ENCODE measurements at regions not wholly inside any gene's neighbourhood (a gene's known extent, or its start where the extent isn't known, plus 50 kb on each side); places are given as distances from the start of the nearest gene placed in this dataset.

DNA sequence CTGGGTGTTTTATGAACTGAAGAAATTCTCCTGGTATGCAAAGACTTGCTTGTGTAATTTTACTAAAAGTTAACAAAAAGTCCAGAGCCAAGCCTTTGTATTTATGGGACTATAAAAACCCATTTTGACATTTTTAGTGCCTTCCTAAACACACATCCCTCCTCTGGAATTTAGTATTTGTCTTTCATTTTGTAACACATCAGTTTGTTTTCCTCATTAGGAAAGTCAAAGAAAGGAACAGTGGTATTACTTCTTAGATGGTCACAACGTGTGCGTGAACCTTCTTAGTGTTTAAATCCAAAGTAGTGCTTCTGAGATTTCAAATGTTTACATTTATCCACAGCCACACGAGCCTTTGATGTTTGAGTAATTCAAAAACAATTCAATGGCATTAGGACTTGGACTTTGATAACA, 103.2 kb upstream of the TMEM106B start:
- Histone ChIP-seq H3F3A (ENCODE audit: control insufficient read depth, insufficient read depth) (no peaks in the 10 kb centered on the region), H3K4me3 (ENCODE audit: low read length) (no peak overlapping the region), H4K20me1 (ENCODE audit: control insufficient read depth, insufficient read depth, low read depth, low read length) (no peaks in the 10 kb centered on the region), H3K9me3 (ENCODE audit: control insufficient read depth, insufficient read depth, low read length) (no peaks in the 10 kb centered on the region), H3K27me3 (ENCODE audit: control insufficient read depth, low read length) (no peaks in the 10 kb centered on the region), H3K36me3 (ENCODE audit: control insufficient read depth, low read length) (no peaks in the 10 kb centered on the region), H3K4me2 (ENCODE audit: low read length) (no peak overlapping the region), H3K79me2 (ENCODE audit: control insufficient read depth, low read length) (no peaks in the 10 kb centered on the region), H3K9me2 (replicated peaks; ENCODE audit: control insufficient read depth, low read length) (no peaks in the 10 kb centered on the region), H3K4me1 (ENCODE audit: control insufficient read depth, low read length) (no peaks in the 10 kb centered on the region), H3K27ac (ENCODE audit: low read depth, low read length) (no peak overlapping the region)
- TF ChIP-seq EZH2phosphoT487 (IDR thresholded peaks at IDR 0.05; ENCODE audit: borderline replicate concordance, low read length) = no peak
- TF ChIP-seq, protein P1, sequence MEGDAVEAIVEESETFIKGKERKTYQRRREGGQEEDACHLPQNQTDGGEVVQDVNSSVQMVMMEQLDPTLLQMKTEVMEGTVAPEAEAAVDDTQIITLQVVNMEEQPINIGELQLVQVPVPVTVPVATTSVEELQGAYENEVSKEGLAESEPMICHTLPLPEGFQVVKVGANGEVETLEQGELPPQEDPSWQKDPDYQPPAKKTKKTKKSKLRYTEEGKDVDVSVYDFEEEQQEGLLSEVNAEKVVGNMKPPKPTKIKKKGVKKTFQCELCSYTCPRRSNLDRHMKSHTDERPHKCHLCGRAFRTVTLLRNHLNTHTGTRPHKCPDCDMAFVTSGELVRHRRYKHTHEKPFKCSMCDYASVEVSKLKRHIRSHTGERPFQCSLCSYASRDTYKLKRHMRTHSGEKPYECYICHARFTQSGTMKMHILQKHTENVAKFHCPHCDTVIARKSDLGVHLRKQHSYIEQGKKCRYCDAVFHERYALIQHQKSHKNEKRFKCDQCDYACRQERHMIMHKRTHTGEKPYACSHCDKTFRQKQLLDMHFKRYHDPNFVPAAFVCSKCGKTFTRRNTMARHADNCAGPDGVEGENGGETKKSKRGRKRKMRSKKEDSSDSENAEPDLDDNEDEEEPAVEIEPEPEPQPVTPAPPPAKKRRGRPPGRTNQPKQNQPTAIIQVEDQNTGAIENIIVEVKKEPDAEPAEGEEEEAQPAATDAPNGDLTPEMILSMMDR (IDR thresholded peaks at IDR 0.05; ENCODE audit: low read depth, low read length, poor library complexity, severe bottlenecking) = no peak

DNA sequence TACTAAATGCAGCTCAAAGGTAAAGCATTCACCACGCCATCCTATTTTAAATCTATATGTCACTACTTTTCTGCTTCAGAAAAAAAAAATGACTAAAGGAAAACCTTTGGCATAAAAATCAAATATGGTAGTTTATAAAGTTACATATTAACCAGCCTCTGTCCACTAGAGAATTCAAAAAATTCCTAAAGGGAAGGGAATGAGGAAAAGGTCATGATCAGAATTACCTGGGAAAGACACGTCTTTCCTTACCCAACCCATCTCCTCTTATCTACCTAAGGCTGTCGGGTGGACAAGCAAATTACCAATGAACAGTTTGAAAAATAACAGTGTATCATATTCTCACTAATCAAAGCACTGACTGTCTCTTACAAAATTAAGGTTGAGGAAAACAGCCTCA, 100.7 kb upstream of the TMEM106B start:
- Histone ChIP-seq H3K36me3 (ENCODE audit: control insufficient read depth, low read length) (no peaks in the 10 kb centered on the region), H3K79me2 (ENCODE audit: control insufficient read depth, low read length) (no peaks in the 10 kb centered on the region), H3K9me3 (ENCODE audit: control insufficient read depth, insufficient read depth, low read length) (no peaks in the 10 kb centered on the region), H3K27ac (ENCODE audit: low read depth, low read length) (no peak overlapping the region), H3K4me3 (ENCODE audit: low read length) (no peak overlapping the region), H3K9me2 (replicated peaks; ENCODE audit: control insufficient read depth, low read length) (no peaks in the 10 kb centered on the region), H3F3A (ENCODE audit: control insufficient read depth, insufficient read depth) (no peaks in the 10 kb centered on the region), H3K4me2 (ENCODE audit: low read length) (no peak overlapping the region), H4K20me1 (ENCODE audit: control insufficient read depth, insufficient read depth, low read depth, low read length) (no peaks in the 10 kb centered on the region), H3K4me1 (ENCODE audit: control insufficient read depth, low read length) (no peaks in the 10 kb centered on the region), H3K27me3 (ENCODE audit: control insufficient read depth, low read length) (no peaks in the 10 kb centered on the region; the same call in 1 of the 2 replicates)
- TF ChIP-seq, protein P1 (IDR thresholded peaks at IDR 0.05; ENCODE audit: low read depth, low read length, poor library complexity, severe bottlenecking) = no peak

DNA sequence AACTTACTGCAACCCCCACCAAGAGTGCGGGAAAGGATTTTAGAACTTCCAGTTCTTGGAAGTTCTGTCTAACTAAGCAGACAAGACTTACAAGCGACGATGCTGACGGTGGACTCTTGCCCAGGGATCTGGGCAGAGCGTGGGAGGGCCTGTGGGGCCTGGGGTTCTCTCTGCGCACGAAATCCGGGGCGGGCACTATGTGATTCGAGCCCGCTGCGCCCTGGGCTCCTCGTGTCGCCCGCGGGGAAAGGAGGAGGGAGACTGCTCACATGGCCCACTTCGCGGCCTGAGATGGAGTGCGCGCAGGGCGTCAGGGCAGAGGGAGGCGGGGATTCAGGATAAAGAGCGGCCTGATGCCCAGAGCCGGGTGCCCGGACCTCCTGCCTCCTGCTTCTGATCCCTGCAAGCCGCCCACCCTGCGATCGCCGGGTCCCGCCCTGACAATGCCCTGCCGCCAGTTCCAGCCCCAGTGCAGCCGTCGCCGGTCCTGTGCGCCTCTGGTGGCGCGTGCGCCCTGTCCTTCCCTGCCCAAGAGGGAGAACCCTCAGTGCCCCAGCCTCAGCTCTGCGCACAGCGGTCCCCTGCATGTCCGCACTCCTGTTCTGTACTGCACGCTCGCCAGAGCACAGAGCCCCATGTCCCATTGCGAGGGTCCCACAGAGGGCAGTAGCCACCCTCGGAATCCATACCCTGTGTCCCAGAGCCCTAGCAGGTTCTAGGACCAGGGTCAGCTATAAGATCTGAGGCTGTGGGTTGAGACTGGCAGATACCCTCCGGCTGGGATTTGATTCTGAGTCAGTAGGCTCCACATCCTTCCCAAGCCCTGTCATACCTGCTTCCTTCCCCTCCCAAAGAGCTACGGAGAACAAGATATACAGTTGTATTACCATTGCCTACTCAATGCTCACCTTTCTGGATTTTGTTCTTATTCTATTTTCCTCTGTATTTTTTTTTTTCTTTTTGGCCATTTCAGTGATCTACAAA, 99.4 kb upstream of the TMEM106B start:
- no peaks in the 10 kb centered on the region for H3K4me1 ChIP-seq (ENCODE audit: control insufficient read depth, low read length)
- H4K20me1 ChIP-seq (ENCODE audit: control insufficient read depth, insufficient read depth, low read depth, low read length) = no peaks in the 10 kb centered on the region
- TF ChIP-seq EZH2phosphoT487 (IDR thresholded peaks at IDR 0.05; ENCODE audit: borderline replicate concordance, low read length) = no peak
- TF ChIP-seq, protein P1 (IDR thresholded peaks at IDR 0.05; ENCODE audit: low read depth, low read length, poor library complexity, severe bottlenecking) = no peak
- no peaks in the 10 kb centered on the region for H3K36me3 ChIP-seq (ENCODE audit: control insufficient read depth, low read length)
- H3K4me2 ChIP-seq (ENCODE audit: low read length) = no peak overlapping the region
- H3K4me3 ChIP-seq (ENCODE audit: low read length) = no peak overlapping the region
- no peaks in the 10 kb centered on the region for H3F3A ChIP-seq (ENCODE audit: control insufficient read depth, insufficient read depth)
- no peaks in the 10 kb centered on the region for H3K9me2 ChIP-seq (replicated peaks; ENCODE audit: control insufficient read depth, low read length)
- no peaks in the 10 kb centered on the region; the same call in 1 of the 2 replicates for H3K27me3 ChIP-seq (ENCODE audit: control insufficient read depth, low read length)
- H3K9me3 ChIP-seq (ENCODE audit: control insufficient read depth, insufficient read depth, low read length) = no peaks in the 10 kb centered on the region
- no peaks in the 10 kb centered on the region for H3K79me2 ChIP-seq (ENCODE audit: control insufficient read depth, low read length)
- no peak overlapping the region for H3K27ac ChIP-seq (ENCODE audit: low read depth, low read length)
